Liver (tissue), 8 donors: ENCODE measurements at regions not wholly inside any gene's neighbourhood (a gene's known extent, or its start where the extent isn't known, plus 50 kb on each side); places are given as distances from the start of the nearest gene placed in this dataset.

Source experiments
- DNase-seq: peaks from one replicate; pipeline ENCODE4 v3.0.0-alpha.2; 2017; ENCODE audit warnings: low spot score
- H3K27ac ChIP-seq, 2 donors: one replicate each; pipeline ENCODE4 v1.7.0; 2013; ENCODE audit warnings: inconsistent platforms in 2 of 2, low read length in 2 of 2, control low read depth in 1 of 2, low read depth in 1 of 2, mild to moderate bottlenecking in 1 of 2
- H3K27me3 ChIP-seq, 4 donors: one replicate each; pipeline versions ENCODE4 v1.6.1 to v1.7.0; 2013; ENCODE audit warnings: low read length in 3 of 4, inconsistent platforms in 1 of 4, mild to moderate bottlenecking in 1 of 4, moderate library complexity in 1 of 4; ENCODE audit not compliant: control insufficient read depth in 4 of 4, insufficient read depth in 4 of 4
- H3K36me3 ChIP-seq, 4 donors: one replicate each; pipeline versions ENCODE4 v1.6.1 to v1.7.0; 2013; ENCODE audit warnings: low read length in 3 of 4, mild to moderate bottlenecking in 3 of 4, low read depth in 1 of 4, moderate library complexity in 1 of 4; ENCODE audit not compliant: control insufficient read depth in 4 of 4, insufficient read depth in 3 of 4
- H3K4me1 ChIP-seq, 4 donors: one replicate each; pipeline versions ENCODE4 v1.6.1 to v1.7.0; 2013; ENCODE audit warnings: low read length in 3 of 4, mild to moderate bottlenecking in 3 of 4, moderate library complexity in 1 of 4; ENCODE audit not compliant: control insufficient read depth in 4 of 4, insufficient read depth in 4 of 4
- H3K4me3 ChIP-seq, 3 donors: one replicate each; pipeline versions ENCODE4 v1.6.1 to v1.7.0; 2013; ENCODE audit warnings: low read length in 3 of 3, control low read depth in 1 of 3, low read depth in 1 of 3, mild to moderate bottlenecking in 1 of 3
- H3K9ac ChIP-seq, 2 donors: one replicate each; pipeline ENCODE4 v1.7.0; 2013; ENCODE audit warnings: low read length in 2 of 2, mild to moderate bottlenecking in 2 of 2, moderate library complexity in 2 of 2, control low read depth in 1 of 2, low read depth in 1 of 2
- H3K9me3 ChIP-seq, 4 donors: one replicate each; pipeline versions ENCODE4 v1.6.1 to v1.7.0; 2013; ENCODE audit warnings: low read length in 3 of 4; ENCODE audit not compliant: control insufficient read depth in 4 of 4
- ATF3 ChIP-seq: IDR thresholded peaks from 2 replicates; pipeline ENCODE4 v1.6.1; 2016; ENCODE audit warnings: antibody characterized with exemption
- CTCF ChIP-seq: fragments of 150-350 bp; IDR thresholded peaks from 2 replicates; pipeline ENCODE4 v1.5.1; 2017; ENCODE audit warnings: improper control_type of control experiment, low read depth, low read length; ENCODE audit not compliant: missing input control
- EGR1 ChIP-seq, 2 donors: IDR thresholded peaks; 2 replicates each; pipeline ENCODE4 v1.6.1; 2016 to 2018; ENCODE audit warnings: antibody characterized with exemption in 2 of 2, low read depth in 2 of 2
- HNF4A ChIP-seq, 2 donors: conservative IDR thresholded peaks; 2 replicates each; pipeline ENCODE4 v1.6.1; 2016; ENCODE audit warnings: antibody characterized with exemption in 2 of 2, mild to moderate bottlenecking in 2 of 2
- HNF4G ChIP-seq: IDR thresholded peaks from 2 replicates; pipeline ENCODE4 v1.6.1; 2016; ENCODE audit warnings: antibody characterized with exemption
- MAX ChIP-seq: IDR thresholded peaks from 2 replicates; pipeline ENCODE4 v1.6.1; 2016; ENCODE audit warnings: antibody characterized with exemption
- NR2F2 ChIP-seq: IDR thresholded peaks from 2 replicates; pipeline ENCODE4 v1.6.1; 2016; ENCODE audit warnings: antibody characterized with exemption
- RXRA ChIP-seq, 2 donors: IDR thresholded peaks; 2 replicates each; pipeline ENCODE4 v1.6.1; 2017 to 2018; ENCODE audit warnings: antibody characterized with exemption in 2 of 2, mild to moderate bottlenecking in 1 of 2
- SP1 ChIP-seq: IDR thresholded peaks from 2 replicates; pipeline ENCODE4 v1.6.1; 2018; ENCODE audit warnings: antibody characterized with exemption, mild to moderate bottlenecking
- TAF1 ChIP-seq: conservative IDR thresholded peaks from 2 replicates; pipeline ENCODE4 v1.6.1; 2016; ENCODE audit warnings: antibody characterized with exemption, mild to moderate bottlenecking
- YY1 ChIP-seq: IDR thresholded peaks from 2 replicates; pipeline ENCODE4 v1.6.1; 2016; ENCODE audit warnings: antibody characterized with exemption, mild to moderate bottlenecking
- ZBTB33 ChIP-seq: IDR thresholded peaks from 2 replicates; pipeline ENCODE4 v1.6.1; 2016; ENCODE audit warnings: antibody characterized with exemption
- WGBS: extraction: QIAGEN DNeasy Blood & Tissue Kit; methylation state at CpG from one replicate; pipeline ENCODE4 v1.1.7; 2013; 5-methylcytosine and 5-hydroxymethylcytosine counted together
- donor health status: healthy.
- donor health status: healthy.
- donor health status: healthy.
- donor health status: healthy.
- donor health status: healthy.

- no peak overlapping the region for H3K9ac ChIP-seq
- no peaks in the 10 kb centered on the region for H3K4me1 ChIP-seq
- no peak overlapping the region for H3K27ac ChIP-seq
- 88% methylated on average over 13 of the region's 13 CpGs for WGBS
- no peak for TF ChIP-seq CTCF
- DNase-seq: no peak
- no peak overlapping the region for H3K4me3 ChIP-seq
- no peaks in the 10 kb centered on the region for H3K36me3 ChIP-seq
- no peaks in the 10 kb centered on the region for H3K9me3 ChIP-seq
- H3K27me3 ChIP-seq: no peaks in the 10 kb centered on the region
Measured at GRCh38 chr22:48395201-48395600, 1432.5 kb downstream of the BRD1 start.

GRCh38 chr22:48394787-48395186, 1432.9 kb downstream of the BRD1 start:
- Histone ChIP-seq H3K36me3 (no peaks in the 10 kb centered on the region), H3K9me3 (no peaks in the 10 kb centered on the region), H3K4me1 (no peaks in the 10 kb centered on the region), H3K27me3 (no peaks in the 10 kb centered on the region), H3K27ac (no peak overlapping the region), H3K9ac (no peak overlapping the region), H3K4me3 (no peak overlapping the region)
- TF ChIP-seq NR2F2 (no peak), ATF3 (no peak), SP1 (no peak), EGR1 (IDR thresholded peaks at IDR 0.05; ENCODE audit: low read depth in 2 of 2) (no peak)
- 70% methylated on average over 8 of the region's 8 CpGs for WGBS
- DNase-seq: no peak

GRCh38 chr22:48393885-48394284, 1433.8 kb downstream of the BRD1 start:
- Histone ChIP-seq H3K9ac (no peak overlapping the region), H3K27ac (no peak overlapping the region), H3K4me1 (no peaks in the 10 kb centered on the region), H3K9me3 (no peaks in the 10 kb centered on the region), H3K4me3 (no peak overlapping the region), H3K27me3 (no peaks in the 10 kb centered on the region), H3K36me3 (no peaks in the 10 kb centered on the region)
- WGBS: 83% methylated on average over 10 of the region's 10 CpGs
- no peak for TF ChIP-seq NR2F2
- no peak for TF ChIP-seq MAX
- no peak for TF ChIP-seq ZBTB33
- TF ChIP-seq HNF4A (conservative IDR thresholded peaks at IDR 0.05): no peak
- TF ChIP-seq YY1: no peak
- no peak for TF ChIP-seq HNF4G
- TF ChIP-seq SP1: no peak
- no peak for TF ChIP-seq RXRA (IDR thresholded peaks at IDR 0.05)
- no peak for TF ChIP-seq TAF1
- no peak for TF ChIP-seq EGR1 (IDR thresholded peaks at IDR 0.05; ENCODE audit: low read depth in 2 of 2)
- DNase-seq: no peak
